H1 (cell line): ENCODE measurements at regions not wholly inside any gene's neighbourhood (a gene's known extent, or its start where the extent isn't known, plus 50 kb on each side); places are given as distances from the start of the nearest gene placed in this dataset.

Experiments
- CTCF ChIP-seq, 3 experiments: IDR thresholded peaks; 1 replicate in 2 of 3; 2 replicates in 1 of 3; pipeline versions ENCODE4 v1.5.1 to v1.6.1; 2011; ENCODE audit warnings: low read length in 3 of 3, mild to moderate bottlenecking in 3 of 3, inconsistent platforms in 2 of 3, low read depth in 1 of 3, moderate library complexity in 1 of 3; ENCODE audit not compliant: insufficient read depth in 1 of 3; ENCODE audit errors: control extremely low read depth in 1 of 3
- JUND ChIP-seq: IDR thresholded peaks from 2 replicates; pipeline ENCODE4 v1.6.1; 2011; ENCODE audit warnings: mild to moderate bottlenecking, improper control_type of control experiment, low read length
- RAD21 ChIP-seq, 2 experiments: IDR thresholded peaks in 1 of 2; conservative IDR thresholded peaks in 1 of 2; 2 replicates each; pipeline ENCODE4 v1.6.1; 2011; ENCODE audit warnings: low read depth in 2 of 2, low read length in 2 of 2, improper control_type of control experiment in 1 of 2, inconsistent platforms in 1 of 2, mild to moderate bottlenecking in 1 of 2, moderate library complexity in 1 of 2
- TBP ChIP-seq: IDR thresholded peaks from 2 replicates; pipeline ENCODE4 v1.6.1; 2011; ENCODE audit warnings: low read depth, low read length, improper control_type of control experiment

- TF ChIP-seq RAD21 (IDR thresholded peaks at IDR 0.05 in 1 of 2, conservative IDR thresholded peaks at IDR 0.05 in 1 of 2; ENCODE audit: low read depth in 2 of 2, low read length in 2 of 2) (no peak), TBP (no peak), CTCF (IDR thresholded peaks at IDR 0.05; ENCODE audit: control extremely low read depth in 1 of 3, insufficient read depth in 1 of 3, low read depth in 1 of 3, low read length in 3 of 3) (no peak), JUND (no peak)
Observed at GRCh38 chr1:234701737-234702341, 91.9 kb upstream of the IRF2BP2 start (continued).
